ENCODE measurements at regions not wholly inside any gene's neighbourhood (a gene's known extent, or its start where the extent isn't known, plus 50 kb on each side); places are given as distances from the start of the nearest gene placed in this dataset.

GRCh38 chr4:155512817-155513216 is 136.1 kb upstream of the MAP9 start:
- DNase-seq: no peak

- no peak for DNase-seq
Measured at GRCh38 chr4:155512046-155512445, 135.3 kb upstream of the MAP9 start.

GRCh38 chr4:155510771-155511170 is 134.0 kb upstream of the MAP9 start:
- DNase-seq: no peak

- no peak for DNase-seq
Measured at GRCh38 chr4:155509555-155509954, 132.8 kb upstream of the MAP9 start.

DNA sequence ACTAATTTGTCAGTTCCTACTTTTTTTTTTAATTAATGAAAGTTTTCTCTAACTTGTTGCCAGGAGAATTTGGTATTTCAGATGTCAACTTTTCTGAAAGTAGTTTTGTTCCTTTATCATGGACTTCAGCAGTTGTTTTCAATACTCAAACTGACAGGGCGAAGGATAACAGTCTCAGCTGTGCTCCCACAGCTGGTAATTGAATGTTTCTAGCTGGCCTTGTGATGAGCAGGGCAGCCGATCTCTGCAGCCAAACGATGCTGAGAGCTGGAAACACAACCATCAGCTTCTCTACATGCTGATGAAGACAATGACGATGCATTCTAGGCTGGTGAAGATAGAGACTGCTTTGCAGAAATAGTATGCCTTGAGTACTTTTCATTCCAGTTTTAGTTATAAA is 130.0 kb upstream of the MAP9 start:
- DNase-seq: no peak

GRCh38 chr4:155505321-155505720 is 128.6 kb upstream of the MAP9 start:
- no peak for DNase-seq

DNA sequence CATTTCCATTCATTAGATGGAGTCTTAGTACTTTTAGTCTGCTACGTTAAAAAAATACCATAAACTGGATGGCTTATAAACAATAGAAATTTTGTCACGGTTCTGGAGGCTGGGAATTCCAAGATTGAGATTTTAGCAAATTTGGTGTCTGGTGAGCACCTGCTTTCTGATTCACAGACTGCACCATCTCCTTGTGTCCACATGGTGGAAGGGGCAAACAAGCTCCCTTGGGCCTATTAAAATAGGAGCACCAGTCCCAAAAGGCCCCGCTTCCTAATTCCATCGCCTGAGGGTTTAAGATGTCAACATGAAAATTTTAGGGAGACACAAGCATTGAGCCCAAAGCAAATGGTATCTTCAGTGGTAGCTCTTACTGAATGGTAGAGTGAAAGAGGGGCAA is 120.5 kb upstream of the MAP9 start:
- no peak for DNase-seq

- no peak for DNase-seq
Measured at GRCh38 chr4:155496294-155496626, 119.5 kb upstream of the MAP9 start.

DNA sequence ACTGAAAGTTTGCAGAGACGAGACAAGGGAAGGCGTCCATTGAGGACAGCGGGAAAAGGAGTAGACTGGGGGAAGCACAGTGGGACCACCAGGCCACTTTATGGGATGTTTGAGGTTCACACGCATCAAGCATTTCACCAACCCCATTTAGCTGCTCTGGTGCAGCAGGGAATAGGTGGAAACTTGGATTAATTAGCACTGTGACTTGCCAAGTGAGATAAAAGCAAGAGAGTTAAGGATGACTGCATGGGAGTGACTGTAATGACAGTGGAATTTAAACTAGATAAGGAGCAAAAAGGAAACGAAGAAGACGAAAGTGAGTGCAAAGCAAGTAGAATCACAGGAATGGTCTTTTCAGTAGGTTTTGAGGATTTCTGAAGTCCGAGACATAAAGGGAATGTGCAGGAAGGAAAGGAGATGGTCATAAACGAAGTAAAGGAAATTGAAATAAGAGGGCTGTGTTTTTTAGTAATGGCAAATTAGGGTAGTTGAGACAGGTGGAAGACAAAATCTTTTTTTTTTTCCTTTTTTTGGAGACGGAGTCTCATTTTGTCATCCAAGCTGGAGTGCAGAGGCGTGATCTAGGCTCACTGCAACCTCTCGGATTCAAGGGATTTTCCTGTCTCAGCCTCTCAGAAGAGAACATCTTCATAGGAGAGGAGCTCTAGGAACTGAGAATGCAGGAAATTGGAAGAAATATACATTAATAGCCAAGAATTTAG is 119.0 kb upstream of the MAP9 start:
- no peak for DNase-seq

GRCh38 chr4:155494037-155494718 is 117.4 kb upstream of the MAP9 start:
- no peak for DNase-seq

GRCh38 chr4:155491336-155492120 is 114.8 kb upstream of the MAP9 start:
- no peak for DNase-seq

DNA sequence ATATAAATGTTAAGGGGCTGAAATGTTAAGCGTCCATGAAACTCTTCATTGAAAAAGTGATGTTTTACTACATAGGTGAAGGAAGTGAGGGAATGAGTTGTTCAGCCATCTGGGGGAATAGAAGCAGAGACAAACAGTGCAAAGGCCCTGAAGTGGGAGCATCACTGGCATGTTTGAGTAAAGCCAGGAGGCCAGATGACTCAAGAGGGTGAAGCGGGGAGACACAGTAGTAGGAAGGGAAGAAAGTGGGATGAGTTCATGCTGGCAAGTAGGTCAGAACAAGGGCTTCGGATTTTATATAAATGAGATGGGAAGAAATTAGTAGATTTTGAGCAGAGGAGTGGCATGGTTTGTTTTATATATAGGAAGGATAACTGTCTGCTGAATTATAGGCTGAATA is 112.5 kb upstream of the MAP9 start:
- no peak for DNase-seq

GRCh38 chr4:155488691-155489090 is 111.9 kb upstream of the MAP9 start:
- no peak for DNase-seq

GRCh38 chr4:155487210-155487609 is 110.4 kb upstream of the MAP9 start:
- no peak for DNase-seq

DNA sequence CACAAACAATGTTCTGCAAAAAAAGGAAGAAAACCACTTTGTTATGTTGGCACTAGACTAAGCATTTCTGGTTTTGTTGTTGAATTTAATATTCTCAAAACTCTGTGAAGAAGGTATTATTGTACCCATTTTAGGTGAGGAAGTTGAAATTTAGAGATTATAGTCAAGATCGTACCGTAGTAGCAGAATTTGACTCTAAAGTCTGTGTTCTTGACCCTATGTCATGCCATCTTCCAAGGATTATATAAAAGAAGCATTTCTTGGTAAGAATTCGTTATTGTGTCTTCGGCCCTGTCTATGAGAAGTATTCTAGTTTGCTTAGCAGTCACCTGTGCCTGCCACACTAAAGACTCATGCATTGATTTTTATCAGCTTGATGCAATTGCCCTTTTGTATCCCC is 104.4 kb upstream of the MAP9 start:
- DNase-seq: no peak

- no peak for DNase-seq
Measured at GRCh38 chr4:155479835-155480234, 103.1 kb upstream of the MAP9 start.

GRCh38 chr4:155478336-155478835 is 101.6 kb upstream of the MAP9 start:
- DNase-seq: no peak

- no peak for DNase-seq
Measured at GRCh38 chr4:155474758-155475157, 98.0 kb upstream of the MAP9 start.

DNA sequence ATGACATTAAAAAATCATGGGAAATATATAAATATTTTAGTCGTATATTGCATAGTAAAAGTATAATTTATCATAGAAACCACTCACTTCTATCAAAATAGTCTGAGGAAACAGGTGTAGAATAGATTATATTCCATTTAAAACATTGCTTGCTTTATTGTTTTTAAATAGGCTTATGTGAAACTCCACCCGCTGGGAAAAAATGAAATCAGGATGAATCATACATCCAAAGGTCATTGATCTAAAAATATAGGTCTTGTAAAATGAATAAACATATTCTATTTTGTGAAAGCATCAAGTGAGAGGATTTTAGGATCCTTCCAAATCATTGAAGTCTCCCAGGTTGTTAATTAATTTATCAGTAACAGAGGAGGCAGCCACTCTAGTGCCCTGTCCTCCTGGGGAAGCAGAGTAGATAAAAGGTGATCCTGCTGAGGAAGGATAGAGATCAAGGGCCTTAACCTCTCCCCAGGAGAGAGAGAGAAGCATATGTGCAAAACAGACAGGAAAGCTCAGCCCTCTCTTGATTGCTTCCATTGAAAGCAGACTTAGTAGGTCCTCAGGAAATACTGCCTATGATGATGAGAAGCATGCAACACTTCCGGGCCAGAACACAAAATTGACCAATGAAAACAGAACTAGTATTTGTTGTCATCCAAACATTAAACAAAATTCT is 96.8 kb upstream of the MAP9 start:
- DNase-seq: no peak

DNA sequence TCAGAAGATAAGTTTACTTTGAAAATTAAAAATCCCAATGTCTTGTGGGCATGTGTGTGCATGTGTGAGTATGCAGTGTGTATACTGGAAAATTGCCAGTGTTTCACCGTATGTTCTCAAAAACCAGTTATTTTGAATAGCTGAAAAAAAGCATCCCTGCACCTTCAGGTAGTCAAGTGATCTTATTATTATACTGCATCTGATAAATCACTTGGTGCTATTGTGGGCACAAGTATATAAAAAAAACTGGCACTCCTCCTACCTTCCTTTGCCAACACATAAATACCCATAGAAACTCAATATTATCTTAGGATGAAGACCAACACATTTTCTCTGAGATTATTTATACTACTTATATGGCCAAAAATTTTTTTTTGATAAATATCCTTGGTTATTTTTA is 91.5 kb upstream of the MAP9 start:
- DNase-seq: no peak

DNA sequence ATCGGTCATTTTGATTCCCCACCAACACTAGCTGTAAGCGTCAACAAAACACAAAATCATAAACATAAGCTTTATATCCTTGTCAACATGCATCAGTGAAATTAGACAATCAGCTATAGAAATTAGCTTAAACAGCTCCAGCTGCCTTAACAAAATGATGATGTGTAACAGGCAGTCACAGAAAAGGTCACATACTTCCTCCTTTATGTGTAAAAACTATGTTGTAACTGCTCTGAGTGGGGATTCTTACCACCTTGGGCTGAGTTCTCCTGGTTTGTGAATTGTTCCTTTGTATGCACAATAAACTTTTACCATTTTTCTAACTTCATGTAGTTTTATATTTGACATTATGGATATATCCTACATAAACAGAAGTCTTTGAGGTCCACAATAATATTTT is 73.9 kb upstream of the MAP9 start:
- no peak for DNase-seq

GRCh38 chr4:155445306-155445705 is 68.5 kb upstream of the MAP9 start:
- DNase-seq: no peak

DNA sequence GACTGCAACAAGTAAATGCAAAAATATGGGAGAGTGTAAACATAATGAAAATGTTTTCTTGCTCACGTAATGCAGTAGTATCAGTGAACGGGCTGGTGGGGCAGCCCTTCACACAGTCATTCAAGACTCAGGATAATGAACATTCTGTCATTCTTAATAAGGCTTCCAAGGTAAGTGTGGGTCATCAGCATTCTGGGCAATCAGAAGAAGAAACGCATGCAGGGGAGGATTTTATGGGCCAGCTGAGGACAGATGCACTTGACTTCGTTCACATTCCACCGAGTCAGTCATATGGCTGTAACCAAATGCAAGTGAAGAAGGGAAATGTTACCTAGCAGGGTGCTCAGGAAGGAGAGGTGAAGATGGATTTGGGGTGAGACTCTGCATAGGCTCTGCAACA is 68.0 kb upstream of the MAP9 start:
- no peak for DNase-seq

Data from activated CD4-positive, alpha-beta T cell treated with anti-CD3 and anti-CD28 coated beads, Interleukin-2, amount 50 U/mL, for 4 hours (primary cell).